ENCODE measurements at regions not wholly inside any gene's neighbourhood (a gene's known extent, or its start where the extent isn't known, plus 50 kb on each side); places are given as distances from the start of the nearest gene placed in this dataset.
"Not testable (repeated sequence)": the region's sequence is repeated elsewhere in the genome, so short reads cannot be mapped to it uniquely, and the experiment has no call there.

- DNase-seq, result no peak
- no peaks in the 10 kb centered on the region for H3K36me3 ChIP-seq
- H3K9me3 ChIP-seq, result 0 out of 2 replicates have a peak, but pooled peaks cover 3% of the 10 kb centered on the region
- H3K27me3 ChIP-seq, result no peaks in the 10 kb centered on the region
- no peak overlapping the region for H3K4me3 ChIP-seq
These were observed 157.4 kb upstream of the HMGA2 start for GRCh38 chr12:65666876-65667275.

- DNase-seq, result no peak
- H3K4me3 ChIP-seq, result no peak overlapping the region
- no peaks in the 10 kb centered on the region for H3K27me3 ChIP-seq
- H3K36me3 ChIP-seq, result no peaks in the 10 kb centered on the region
- H3K9me3 ChIP-seq, result 0 out of 2 replicates have a peak, but pooled peaks cover 3% of the 10 kb centered on the region
These were observed 156.4 kb upstream of the HMGA2 start for GRCh38 chr12:65667932-65668331.

GRCh38 chr12:65668981-65669695 is 155.1 kb upstream of the HMGA2 start:
- no peak for DNase-seq
- H3K4me3 ChIP-seq, result no peak overlapping the region
- no peaks in the 10 kb centered on the region for H3K36me3 ChIP-seq
- H3K9me3 ChIP-seq, result 0 out of 2 replicates have a peak, but pooled peaks cover under 1% of the 10 kb centered on the region
- no peaks in the 10 kb centered on the region for H3K27me3 ChIP-seq

- Histone ChIP-seq H3K4me3 (no peak overlapping the region), H3K27me3 (no peaks in the 10 kb centered on the region), H3K36me3 (no peaks in the 10 kb centered on the region), H3K9me3 (no peaks in the 10 kb centered on the region)
- no peak for DNase-seq
These were observed 153.5 kb upstream of the HMGA2 start for GRCh38 chr12:65670775-65671174.

- Histone ChIP-seq H3K9me3 (no peaks in the 10 kb centered on the region), H3K4me3 (no peak overlapping the region), H3K36me3 (no peaks in the 10 kb centered on the region), H3K27me3 (no peaks in the 10 kb centered on the region)
- no peak for DNase-seq
These were observed 151.8 kb upstream of the HMGA2 start for GRCh38 chr12:65672441-65672840.

- no peaks in the 10 kb centered on the region for H3K9me3 ChIP-seq
- H3K27me3 ChIP-seq, result no peaks in the 10 kb centered on the region
- H3K36me3 ChIP-seq, result no peaks in the 10 kb centered on the region
- H3K4me3 ChIP-seq, result no peak overlapping the region
- DNase-seq, result no peak
These were observed 151.1 kb upstream of the HMGA2 start for GRCh38 chr12:65673156-65673690.

- no peaks in the 10 kb centered on the region for H3K9me3 ChIP-seq
- no peak for DNase-seq
- no peak overlapping the region for H3K4me3 ChIP-seq
- H3K36me3 ChIP-seq, result no peaks in the 10 kb centered on the region
- H3K27me3 ChIP-seq, result no peaks in the 10 kb centered on the region
These were observed 150.6 kb upstream of the HMGA2 start for GRCh38 chr12:65673732-65674131.

GRCh38 chr12:65675141-65675621 is 149.1 kb upstream of the HMGA2 start:
- Histone ChIP-seq H3K9me3 (no peaks in the 10 kb centered on the region), H3K36me3 (no peaks in the 10 kb centered on the region), H3K4me3 (no peak overlapping the region), H3K27me3 (no peaks in the 10 kb centered on the region)
- no peak for DNase-seq

GRCh38 chr12:65678172-65678571 is 146.1 kb upstream of the HMGA2 start:
- not testable (repeated sequence) for H3K27me3 ChIP-seq, H3K4me3 ChIP-seq, H3K36me3 ChIP-seq, H3K9me3 ChIP-seq, DNase-seq

- DNase-seq, result no peak
- H3K9me3 ChIP-seq, result no peaks in the 10 kb centered on the region
- no peaks in the 10 kb centered on the region for H3K36me3 ChIP-seq
- H3K4me3 ChIP-seq, result no peak overlapping the region
- no peaks in the 10 kb centered on the region for H3K27me3 ChIP-seq
These were observed 143.1 kb upstream of the HMGA2 start for GRCh38 chr12:65681226-65681625.

- H3K4me3 ChIP-seq, result no peak overlapping the region
- H3K9me3 ChIP-seq, result no peaks in the 10 kb centered on the region
- H3K36me3 ChIP-seq, result no peaks in the 10 kb centered on the region
- DNase-seq, result no peak
- H3K27me3 ChIP-seq, result no peaks in the 10 kb centered on the region
These were observed 142.2 kb upstream of the HMGA2 start for GRCh38 chr12:65682112-65682511.

- no peak overlapping the region for H3K4me3 ChIP-seq
- no peaks in the 10 kb centered on the region for H3K36me3 ChIP-seq
- H3K27me3 ChIP-seq, result no peaks in the 10 kb centered on the region
- no peaks in the 10 kb centered on the region for H3K9me3 ChIP-seq
- no peak for DNase-seq
These were observed 139.4 kb upstream of the HMGA2 start for GRCh38 chr12:65684906-65685305.

- DNase-seq, result no peak
- Histone ChIP-seq H3K9me3 (no peaks in the 10 kb centered on the region), H3K4me3 (no peak overlapping the region), H3K27me3 (no peaks in the 10 kb centered on the region), H3K36me3 (no peaks in the 10 kb centered on the region)
These were observed 138.8 kb upstream of the HMGA2 start for GRCh38 chr12:65685514-65685913.

GRCh38 chr12:65689508-65689907 is 134.8 kb upstream of the HMGA2 start:
- no peak overlapping the region for H3K4me3 ChIP-seq
- no peak for DNase-seq

GRCh38 chr12:65690477-65690876 is 133.8 kb upstream of the HMGA2 start:
- Histone ChIP-seq H3K27me3 (no peaks in the 10 kb centered on the region), H3K4me3 (no peak overlapping the region), H3K9me3 (no peaks in the 10 kb centered on the region), H3K36me3 (no peaks in the 10 kb centered on the region)
- DNase-seq, result no peak

More at GRCh38 chr12:65689508-65689907, 134.8 kb upstream of the HMGA2 start:
- no peaks in the 10 kb centered on the region for H3K9me3 ChIP-seq
- no peaks in the 10 kb centered on the region for H3K27me3 ChIP-seq
- H3K36me3 ChIP-seq, result no peaks in the 10 kb centered on the region

GRCh38 chr12:65694130-65694529 is 130.2 kb upstream of the HMGA2 start:
- no peak for DNase-seq
- no peak overlapping the region for H3K4me3 ChIP-seq
- no peaks in the 10 kb centered on the region for H3K9me3 ChIP-seq
- H3K27me3 ChIP-seq, result no peaks in the 10 kb centered on the region
- no peaks in the 10 kb centered on the region for H3K36me3 ChIP-seq

- H3K9me3 ChIP-seq, result no peaks in the 10 kb centered on the region
- no peaks in the 10 kb centered on the region for H3K36me3 ChIP-seq
- no peaks in the 10 kb centered on the region for H3K27me3 ChIP-seq
- no peak overlapping the region for H3K4me3 ChIP-seq
- peak; percentile 95 for DNase-seq
These were observed 129.0 kb upstream of the HMGA2 start for GRCh38 chr12:65695113-65695865.
